H9 (cell line): ENCODE measurements at regions not wholly inside any gene's neighbourhood (a gene's known extent, or its start where the extent isn't known, plus 50 kb on each side); places are given as distances from the start of the nearest gene placed in this dataset.
"Not testable (repeated sequence)": the region's sequence is repeated elsewhere in the genome, so short reads cannot be mapped to it uniquely, and the experiment has no call there.

Experiments used
- DNase-seq: peaks from one replicate; pipeline ENCODE4 v3.0.0-alpha.2; 2017
- H2AFZ ChIP-seq: one replicate; pipeline ENCODE4 v1.6.1; 2013; ENCODE audit warnings: mild to moderate bottlenecking, low read length, control low read depth, moderate library complexity
- H2AK5ac ChIP-seq: 2 replicates; pipeline ENCODE4 v1.6.1; 2013; ENCODE audit warnings: low read length, control low read depth, mixed read lengths; ENCODE audit not compliant: insufficient read length
- H2BK120ac ChIP-seq: one replicate; pipeline ENCODE4 v1.6.1; 2013; ENCODE audit warnings: low read depth, mild to moderate bottlenecking, low read length, control low read depth, inconsistent platforms; ENCODE audit not compliant: poor library complexity, severe bottlenecking
- H2BK12ac ChIP-seq: 2 replicates; pipeline ENCODE4 v1.6.1; 2013; ENCODE audit warnings: low read length, control low read depth, mixed read lengths, low read depth; ENCODE audit not compliant: insufficient read length
- H2BK15ac ChIP-seq: 2 replicates; pipeline ENCODE4 v1.6.1; 2013; ENCODE audit warnings: low read depth, low read length, control low read depth
- H2BK20ac ChIP-seq: one replicate; pipeline ENCODE4 v1.6.1; 2013; ENCODE audit warnings: low read depth, mild to moderate bottlenecking, low read length, control low read depth, inconsistent platforms; ENCODE audit not compliant: poor library complexity, severe bottlenecking
- H2BK5ac ChIP-seq: 2 replicates; pipeline ENCODE4 v1.6.1; 2013; ENCODE audit warnings: low read length, control low read depth, mixed read lengths; ENCODE audit not compliant: insufficient read length
- H3K14ac ChIP-seq: 2 replicates; pipeline ENCODE4 v1.6.1; 2013; ENCODE audit warnings: low read length, control low read depth; ENCODE audit not compliant: insufficient read depth
- H3K18ac ChIP-seq: 2 replicates; pipeline ENCODE4 v1.6.1; 2013; ENCODE audit warnings: low read depth, mild to moderate bottlenecking, mixed read lengths, low read length, control low read depth; ENCODE audit not compliant: insufficient read length
- H3K23ac ChIP-seq: 2 replicates; pipeline ENCODE4 v1.6.1; 2013; ENCODE audit warnings: low read length, control low read depth, mixed read lengths, low read depth; ENCODE audit not compliant: insufficient read length
- H3K23me2 ChIP-seq: 2 replicates; pipeline ENCODE4 v1.6.1; 2013; ENCODE audit warnings: low read depth, mild to moderate bottlenecking, mixed read lengths, low read length, control low read depth; ENCODE audit not compliant: insufficient read length, poor library complexity, severe bottlenecking
- H3K27ac ChIP-seq: 2 replicates; pipeline ENCODE4 v1.5.1; 2013; ENCODE audit warnings: low read length, control low read depth, mixed read lengths, low read depth; ENCODE audit not compliant: insufficient read length
- H3K27me3 ChIP-seq: 2 replicates; pipeline ENCODE4 v1.6.1; 2013; ENCODE audit warnings: low read length, control low read depth, inconsistent platforms; ENCODE audit not compliant: insufficient read depth
- H3K4ac ChIP-seq: 2 replicates; pipeline ENCODE4 v1.6.1; 2013; ENCODE audit warnings: low read depth, mild to moderate bottlenecking, control low read depth, inconsistent platforms, low read length, moderate library complexity
- H3K4me1 ChIP-seq: 2 replicates; pipeline ENCODE4 v1.6.1; 2013; ENCODE audit warnings: low read length, control low read depth, inconsistent platforms; ENCODE audit not compliant: insufficient read depth
- H3K4me2 ChIP-seq: 2 replicates; pipeline ENCODE4 v1.6.1; 2013; ENCODE audit warnings: low read length, control low read depth, mixed read lengths; ENCODE audit not compliant: insufficient read length, insufficient read depth
- H3K56ac ChIP-seq: 2 replicates; pipeline ENCODE4 v1.6.1; 2013; ENCODE audit warnings: low read depth, mild to moderate bottlenecking, mixed read lengths, low read length, control low read depth; ENCODE audit not compliant: insufficient read length
- H3K79me1 ChIP-seq: 2 replicates; pipeline ENCODE4 v1.6.1; 2013; ENCODE audit warnings: low read depth, mild to moderate bottlenecking, moderate library complexity, low read length, control low read depth, inconsistent platforms; ENCODE audit not compliant: insufficient read depth, poor library complexity, severe bottlenecking
- H3K79me2 ChIP-seq: 2 replicates; pipeline ENCODE4 v1.6.1; 2013; ENCODE audit warnings: low read length, control low read depth, inconsistent platforms; ENCODE audit not compliant: insufficient read depth
- H3K9ac ChIP-seq: 2 replicates; pipeline ENCODE4 v1.6.1; 2013; ENCODE audit warnings: low read length, control low read depth, mixed read lengths; ENCODE audit not compliant: insufficient read length; ENCODE audit errors: extremely low read depth
- H3K9me3 ChIP-seq: one replicate; pipeline ENCODE4 v1.6.1; 2013; ENCODE audit warnings: low read depth, low read length, inconsistent platforms; ENCODE audit not compliant: control insufficient read depth
- H3T11ph ChIP-seq: one replicate; pipeline ENCODE4 v1.6.1; 2013; ENCODE audit warnings: mild to moderate bottlenecking, low read length, control low read depth, inconsistent platforms
- H4K20me1 ChIP-seq: one replicate; pipeline ENCODE4 v1.6.1; 2013; ENCODE audit not compliant: control insufficient read depth, insufficient read length, insufficient read depth
- H4K5ac ChIP-seq: 2 replicates; pipeline ENCODE4 v1.6.1; 2013; ENCODE audit warnings: low read depth, mild to moderate bottlenecking, mixed read lengths, low read length, control low read depth; ENCODE audit not compliant: insufficient read length
- H4K8ac ChIP-seq: replicated peaks from 2 replicates; pipeline ENCODE4 v1.6.1; 2013; ENCODE audit warnings: low read length, control low read depth, mixed read lengths, low read depth; ENCODE audit not compliant: insufficient read length
- H4K91ac ChIP-seq: 2 replicates; pipeline ENCODE4 v1.6.1; 2013; ENCODE audit warnings: low read depth, mild to moderate bottlenecking, moderate library complexity, mixed read lengths, low read length, control low read depth; ENCODE audit not compliant: insufficient read length
- H3K27ac Mint-ChIP-seq, 3 experiments: 2 replicates in 2 of 3; 3 replicates in 1 of 3; pipeline ENCODE4 v1.8.0; 2020 to 2021; ENCODE audit warnings: mixed read lengths in 3 of 3, mild to moderate bottlenecking in 1 of 3, moderate library complexity in 1 of 3
- H3K27me3 Mint-ChIP-seq: 2 replicates; pipeline ENCODE4 v1.8.0; 2021; ENCODE audit warnings: low read depth, mild to moderate bottlenecking, moderate library complexity, mixed read lengths
- H3K36me3 Mint-ChIP-seq, 3 experiments: 2 replicates in 2 of 3; 3 replicates in 1 of 3; pipeline ENCODE4 v1.8.0; 2020 to 2021; ENCODE audit warnings: low read depth in 3 of 3, mixed read lengths in 3 of 3; ENCODE audit not compliant: insufficient read depth in 1 of 3
- H3K4me1 Mint-ChIP-seq, 2 experiments: 2 replicates each; pipeline ENCODE4 v1.8.0; 2020; ENCODE audit warnings: mixed read lengths in 2 of 2
- H3K4me3 Mint-ChIP-seq, 2 experiments: 2 replicates in 1 of 2; 3 replicates in 1 of 2; pipeline ENCODE4 v1.8.0; 2020 to 2021; ENCODE audit warnings: mild to moderate bottlenecking in 2 of 2, mixed read lengths in 2 of 2, moderate library complexity in 1 of 2
- H3K9me3 Mint-ChIP-seq, 2 experiments: 2 replicates in 1 of 2; 3 replicates in 1 of 2; pipeline ENCODE4 v1.8.0; 2020; ENCODE audit warnings: mild to moderate bottlenecking in 2 of 2, mixed read lengths in 2 of 2, moderate library complexity in 1 of 2
- CTCF ChIP-seq: fragments of 200-600 bp; sonication (generic); conservative IDR thresholded peaks from 3 replicates; pipeline ENCODE4 v1.8.0; 2021; ENCODE audit warnings: antibody characterized with exemption, mild to moderate bottlenecking
- WGBS: extraction: QIAGEN DNeasy Blood & Tissue Kit; methylation state at CpG from one replicate; pipeline ENCODE4 v1.1.7; 2013; ENCODE audit warnings: missing lambda C conversion rate, low lambda C conversion rate, mixed read lengths; ENCODE audit not compliant: insufficient read length; ENCODE audit errors: extremely low coverage; 5-methylcytosine and 5-hydroxymethylcytosine counted together

GRCh38 chr18:8912348-8913326 is 189.9 kb upstream of the NDUFV2 start:
- Histone ChIP-seq H3K14ac (no peak overlapping the region), H2BK5ac (no peak overlapping the region), H4K91ac (no peak overlapping the region), H3K79me2 (no peaks in the 10 kb centered on the region), H2BK12ac (no peak overlapping the region), H3T11ph (no peak overlapping the region), H2AFZ (no peak overlapping the region), H2BK15ac (no peak overlapping the region), H3K18ac (no peak overlapping the region), H3K4ac (no peak overlapping the region), H3K9me3 (no peaks in the 10 kb centered on the region), H3K4me1 (no peaks in the 10 kb centered on the region), H3K23ac (no peak overlapping the region), H2BK20ac (no peak overlapping the region), H3K9ac (no peak overlapping the region), H2BK120ac (no peak overlapping the region), H3K27me3 (no peaks in the 10 kb centered on the region), H4K8ac (no peak overlapping the region), H3K4me2 (no peak overlapping the region), H4K20me1 (no peaks in the 10 kb centered on the region), H4K5ac (no peak overlapping the region), H3K79me1 (no peaks in the 10 kb centered on the region), H2AK5ac (no peak overlapping the region), H3K23me2 (no peaks in the 10 kb centered on the region), H3K27ac (no peak overlapping the region), H3K56ac (no peak overlapping the region)
- Mint-ChIP-seq H3K27ac (peak overlapping the region in 2 of 3 experiments; percentile 46 to 96; a peak in 3 of 7 replicates), H3K9me3 (peaks cover 38 to 47% of the 10 kb centered on the region in 2 experiments), H3K27me3 (peaks cover 2% of the 10 kb centered on the region; the same call in 1 of the 2 replicates), H3K4me1 (peaks cover 8 to 17% of the 10 kb centered on the region in 2 experiments), H3K36me3 (peaks cover 13 to 45% (median 21%) of the 10 kb centered on the region in 3 experiments), H3K4me3 (peak overlapping the region in 1 of 2 experiments; percentile 5; a peak in 1 of 5 replicates)
- no peak for TF ChIP-seq CTCF
- peak; percentile 55 for DNase-seq
- no CpG with 5 or more reads among the region's 17 CpGs for WGBS

GRCh38 chr18:8913606-8914403 is 188.7 kb upstream of the NDUFV2 start:
- not testable (repeated sequence) for H4K91ac ChIP-seq, DNase-seq, H3K23ac ChIP-seq, H3K9me3 ChIP-seq, H2BK15ac ChIP-seq, H3K4ac ChIP-seq, H2AK5ac ChIP-seq, H2AFZ ChIP-seq, H3T11ph ChIP-seq, H3K79me2 ChIP-seq, H3K23me2 ChIP-seq, H3K56ac ChIP-seq, H3K18ac ChIP-seq, H2BK5ac ChIP-seq, H3K4me3 Mint-ChIP-seq, H3K79me1 ChIP-seq, H3K27ac ChIP-seq, H3K4me2 ChIP-seq, H3K4me1 ChIP-seq, H2BK120ac ChIP-seq, H2BK20ac ChIP-seq, H3K27me3 Mint-ChIP-seq, H4K5ac ChIP-seq, H3K9ac ChIP-seq, H3K14ac ChIP-seq, H3K27ac Mint-ChIP-seq, H4K20me1 ChIP-seq, H2BK12ac ChIP-seq, H4K8ac ChIP-seq, H3K27me3 ChIP-seq
- peaks cover 28 to 40% of the 10 kb centered on the region in 2 experiments for H3K9me3 Mint-ChIP-seq
- H3K36me3 Mint-ChIP-seq = peaks cover 6 to 36% (median 16%) of the 10 kb centered on the region in 3 experiments
- peaks cover 8 to 17% of the 10 kb centered on the region in 2 experiments for H3K4me1 Mint-ChIP-seq
- WGBS = no CpG with 5 or more reads among the region's 14 CpGs
